ENCODE measurements at regions not wholly inside any gene's neighbourhood (a gene's known extent, or its start where the extent isn't known, plus 50 kb on each side); places are given as distances from the start of the nearest gene placed in this dataset.

GRCh38 chr5:107766972-107767371, 96.2 kb upstream of the EFNA5 start:
- FAIRE-seq (no peak), DNase-seq (ENCODE audit: low read depth, low spot score) (no peak), ATAC-seq (no peak)
- no peak overlapping the region for H3K9ac ChIP-seq (ENCODE audit: control insufficient read depth, insufficient read depth, low read length)
- no peak overlapping the region for H3K27ac ChIP-seq (ENCODE audit: control insufficient read depth, insufficient read depth)
- 0 out of 2 replicates have a peak, but pooled peaks cover 3% of the 10 kb centered on the region for H3K4me1 ChIP-seq (ENCODE audit: control insufficient read depth, insufficient read depth, low read length)
- in situ Hi-C loops (cut with MboI) (no loop called here), intact Hi-C loops (cut with micrococcal nuclease; ENCODE audit: unreplicated experiment) (no loop called here)
- ChIA-PET POLR2A (no interaction called here), CTCF (interaction anchor here (0.6 kb wide), 1 partner anchor 24 kb away, joined by 3 read pairs; no protein-coding TSS in a partner anchor), SMC1A (ENCODE audit: uncharacterized antibody, unreplicated experiment) (interaction anchor here (1.0 kb wide), 1 partner anchor 9 kb away, joined by 7 read pairs; no protein-coding TSS in a partner anchor), RAD21 (ENCODE audit: unreplicated experiment) (no interaction called here)
- no peaks in the 10 kb centered on the region for H3K79me2 ChIP-seq (ENCODE audit: control insufficient read depth, insufficient read depth, low read length)
- no peak overlapping the region for H2AFZ ChIP-seq (ENCODE audit: control insufficient read depth, low read depth, low read length)
- H4K20me1 ChIP-seq (ENCODE audit: control insufficient read depth, insufficient read depth), result no peaks in the 10 kb centered on the region
- no TSS peak for BruUV-seq (replicated peaks)
- H3K4me3 ChIP-seq, result no peak overlapping the region
- H3K36me3 ChIP-seq (ENCODE audit: control insufficient read depth in 2 of 2, insufficient read depth in 2 of 2, low read length in 1 of 2), result no peaks in the 10 kb centered on the region
- TF ChIP-seq SIX5 (IDR thresholded peaks at IDR 0.05; ENCODE audit: low read depth, low read length, severe bottlenecking) (no peak), NR2C1 (IDR thresholded peaks at IDR 0.05) (no peak), KAT2A (conservative IDR thresholded peaks at IDR 0.05; ENCODE audit: control insufficient read depth, low read depth, low read length) (no peak), PML (IDR thresholded peaks at IDR 0.05; ENCODE audit: low read length) (no peak), TCF7 (IDR thresholded peaks at IDR 0.05; ENCODE audit: borderline replicate concordance) (no peak), WRNIP1 (IDR thresholded peaks at IDR 0.05; ENCODE audit: borderline replicate concordance, low read depth, low read length) (no peak), RUNX3 (IDR thresholded peaks at IDR 0.05; ENCODE audit: low read length) (no peak), FOXM1 (IDR thresholded peaks at IDR 0.05; ENCODE audit: low read depth, low read length) (no peak), NR2F1 (conservative IDR thresholded peaks at IDR 0.05) (no peak), RBBP5 (conservative IDR thresholded peaks at IDR 0.05) (no peak), MYC (IDR thresholded peaks at IDR 0.05; ENCODE audit: insufficient read depth, insufficient read length, insufficient replicate concordance, low read length, severe bottlenecking) (no peak)
- 72% methylated on average over 3 of the region's 3 CpGs for WGBS (ENCODE audit: insufficient coverage, insufficient replicate concordance, low lambda C conversion rate, missing lambda C conversion rate)
- no peaks in the 10 kb centered on the region for H3K9me3 ChIP-seq (replicated peaks; ENCODE audit: control insufficient read depth, insufficient read depth, low read length)
- H3K27me3 ChIP-seq (replicated peaks in 1 of 2; ENCODE audit: control insufficient read depth in 2 of 2, insufficient read depth in 2 of 2, low read length in 1 of 2), result no peaks in the 10 kb centered on the region
- H3K4me2 ChIP-seq (ENCODE audit: control insufficient read depth, insufficient read depth), result no peak overlapping the region

Data from GM12878 (cell line).